Upper lobe of right lung (tissue), 1 donor: ENCODE measurements at regions not wholly inside any gene's neighbourhood (a gene's known extent, or its start where the extent isn't known, plus 50 kb on each side); places are given as distances from the start of the nearest gene placed in this dataset.

Experiments
- ATAC-seq: fragments of 200-7000 bp; cut with Tn5 transposase; one replicate; pipeline ENCODE4 v1.9.1; 2020; ENCODE audit warnings: mild to moderate bottlenecking, moderate library complexity
- DNase-seq: peaks from one replicate; pipeline ENCODE4 v3.0.0-alpha.2; 2020
- H3K27ac ChIP-seq: fragments of 200-600 bp; one replicate; pipeline ENCODE4 v1.8.0; 2022
- H3K27me3 ChIP-seq: fragments of 200-600 bp; one replicate; pipeline ENCODE4 v1.8.0; 2022; ENCODE audit warnings: mild to moderate bottlenecking
- H3K36me3 ChIP-seq: fragments of 200-600 bp; one replicate; pipeline ENCODE4 v1.8.0; 2022
- H3K4me1 ChIP-seq: fragments of 200-600 bp; one replicate; pipeline ENCODE4 v1.8.0; 2022
- H3K4me3 ChIP-seq: fragments of 200-600 bp; one replicate; pipeline ENCODE4 v1.8.0; 2022; ENCODE audit warnings: mild to moderate bottlenecking
- H3K9me3 ChIP-seq: fragments of 200-600 bp; one replicate; pipeline ENCODE4 v1.8.0; 2022
- intact Hi-C: fragments of 100-400 bp; cut with DNase I; formaldehyde crosslinking; loops from one replicate; pipeline ENCODE4 v1.11.0; 2022
- TF ChIP-seq, protein P1 (sequence below): fragments of 200-600 bp; IDR thresholded peaks from one replicate; pipeline ENCODE4 v1.8.0; 2022; ENCODE audit warnings: antibody characterized with exemption
- donor health status: DM: no; HTN: yes; CAD: no; lungs with severe emphysema.

GRCh38 chr2:34112161-34112560 lies 513.1 kb upstream of the FAM98A start:
- no peak for ATAC-seq
- Histone ChIP-seq H3K27me3 (no peaks in the 10 kb centered on the region), H3K9me3 (no peaks in the 10 kb centered on the region), H3K27ac (no peak overlapping the region), H3K4me1 (no peaks in the 10 kb centered on the region), H3K36me3 (no peaks in the 10 kb centered on the region), H3K4me3 (no peak overlapping the region)
- DNase-seq, result no peak
- TF ChIP-seq, protein P1, sequence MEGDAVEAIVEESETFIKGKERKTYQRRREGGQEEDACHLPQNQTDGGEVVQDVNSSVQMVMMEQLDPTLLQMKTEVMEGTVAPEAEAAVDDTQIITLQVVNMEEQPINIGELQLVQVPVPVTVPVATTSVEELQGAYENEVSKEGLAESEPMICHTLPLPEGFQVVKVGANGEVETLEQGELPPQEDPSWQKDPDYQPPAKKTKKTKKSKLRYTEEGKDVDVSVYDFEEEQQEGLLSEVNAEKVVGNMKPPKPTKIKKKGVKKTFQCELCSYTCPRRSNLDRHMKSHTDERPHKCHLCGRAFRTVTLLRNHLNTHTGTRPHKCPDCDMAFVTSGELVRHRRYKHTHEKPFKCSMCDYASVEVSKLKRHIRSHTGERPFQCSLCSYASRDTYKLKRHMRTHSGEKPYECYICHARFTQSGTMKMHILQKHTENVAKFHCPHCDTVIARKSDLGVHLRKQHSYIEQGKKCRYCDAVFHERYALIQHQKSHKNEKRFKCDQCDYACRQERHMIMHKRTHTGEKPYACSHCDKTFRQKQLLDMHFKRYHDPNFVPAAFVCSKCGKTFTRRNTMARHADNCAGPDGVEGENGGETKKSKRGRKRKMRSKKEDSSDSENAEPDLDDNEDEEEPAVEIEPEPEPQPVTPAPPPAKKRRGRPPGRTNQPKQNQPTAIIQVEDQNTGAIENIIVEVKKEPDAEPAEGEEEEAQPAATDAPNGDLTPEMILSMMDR, result no peak
- intact Hi-C loops, result no loop called here

- Histone ChIP-seq H3K4me1 (no peaks in the 10 kb centered on the region), H3K36me3 (no peaks in the 10 kb centered on the region), H3K9me3 (no peaks in the 10 kb centered on the region), H3K27ac (no peak overlapping the region), H3K27me3 (no peaks in the 10 kb centered on the region), H3K4me3 (no peak overlapping the region)
- no peak for DNase-seq
- no peak for ATAC-seq
- intact Hi-C loops, result no loop called here
- TF ChIP-seq, protein P1, result no peak
These were observed 511.3 kb upstream of the FAM98A start for GRCh38 chr2:34110392-34110791.

DNA sequence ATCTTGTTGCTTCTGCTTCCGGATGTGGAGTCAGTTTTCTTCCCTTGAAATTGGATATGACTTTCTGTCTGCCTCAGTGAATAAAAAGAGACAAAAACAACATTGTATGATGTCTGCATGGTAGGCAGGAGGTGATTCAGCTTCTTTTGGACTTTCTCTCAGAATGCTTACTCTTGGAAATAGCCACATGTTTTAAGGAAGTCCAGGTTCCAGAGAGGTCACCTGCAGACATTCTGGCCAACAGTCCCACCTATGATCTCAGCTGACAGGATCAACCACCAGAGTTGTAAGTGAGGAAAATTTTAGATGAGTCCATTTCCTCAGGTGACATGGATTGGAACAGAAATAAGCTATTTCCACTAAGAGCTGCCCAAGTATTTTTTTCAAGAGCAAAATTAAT lies 508.7 kb upstream of the FAM98A start:
- TF ChIP-seq, protein P1, result no peak
- ATAC-seq, result no peak
- intact Hi-C loops, result no loop called here
- Histone ChIP-seq H3K36me3 (no peaks in the 10 kb centered on the region), H3K9me3 (no peaks in the 10 kb centered on the region), H3K27ac (no peak overlapping the region), H3K4me3 (no peak overlapping the region), H3K4me1 (no peaks in the 10 kb centered on the region), H3K27me3 (no peaks in the 10 kb centered on the region)
- no peak for DNase-seq

DNA sequence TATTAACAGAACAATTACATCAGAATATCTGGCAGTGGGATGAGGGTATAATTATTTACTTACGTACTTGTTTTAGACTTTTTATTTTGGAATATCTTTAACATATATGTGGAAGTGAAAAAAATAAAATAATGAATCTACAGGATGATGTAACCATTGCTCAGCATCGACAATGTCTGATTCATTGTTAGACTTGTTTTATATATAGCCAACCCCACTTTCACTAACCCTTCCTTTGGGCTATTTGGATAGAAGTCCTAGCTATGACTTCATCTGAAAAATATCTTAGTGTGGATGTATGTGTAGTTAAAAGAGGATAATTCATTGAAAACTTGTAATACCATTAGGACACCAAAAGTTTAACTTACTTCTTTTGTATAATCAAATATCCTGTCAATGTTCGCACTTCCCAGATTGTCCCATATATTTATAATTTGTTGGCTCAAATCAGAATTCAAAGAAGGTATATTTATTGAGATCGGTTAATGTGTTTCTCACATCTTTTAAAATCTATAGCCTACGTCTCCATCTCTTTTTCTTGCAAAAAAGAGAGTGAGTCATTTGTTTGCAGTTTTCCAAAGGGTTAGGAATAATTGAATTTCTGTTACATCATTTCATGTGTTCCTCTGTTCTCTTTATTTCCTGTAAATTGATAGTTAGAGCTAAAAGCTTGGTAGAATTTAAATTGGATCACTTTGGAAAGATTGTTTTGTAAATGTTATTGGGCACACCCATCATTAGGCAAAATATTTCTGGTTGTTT lies 506.1 kb upstream of the FAM98A start:
- H3K27ac ChIP-seq, result no peak overlapping the region
- H3K4me3 ChIP-seq, result no peak overlapping the region
- no peaks in the 10 kb centered on the region for H3K9me3 ChIP-seq
- TF ChIP-seq, protein P1, result no peak
- H3K4me1 ChIP-seq, result no peaks in the 10 kb centered on the region
- no peaks in the 10 kb centered on the region for H3K36me3 ChIP-seq
- intact Hi-C loops, result no loop called here
- no peaks in the 10 kb centered on the region for H3K27me3 ChIP-seq
- ATAC-seq (no peak), DNase-seq (no peak)

- Histone ChIP-seq H3K4me3 (no peak overlapping the region), H3K27ac (no peak overlapping the region), H3K36me3 (no peaks in the 10 kb centered on the region), H3K4me1 (no peaks in the 10 kb centered on the region), H3K9me3 (no peaks in the 10 kb centered on the region), H3K27me3 (no peaks in the 10 kb centered on the region)
- ATAC-seq (no peak), DNase-seq (no peak)
- intact Hi-C loops, result no loop called here
- TF ChIP-seq, protein P1, result no peak
These were observed 505.5 kb upstream of the FAM98A start for GRCh38 chr2:34104601-34105000.

- TF ChIP-seq, protein P1, result no peak
- Histone ChIP-seq H3K4me3 (no peak overlapping the region), H3K4me1 (no peaks in the 10 kb centered on the region), H3K27ac (no peak overlapping the region), H3K27me3 (no peaks in the 10 kb centered on the region), H3K9me3 (no peaks in the 10 kb centered on the region), H3K36me3 (no peaks in the 10 kb centered on the region)
- no peak for ATAC-seq
- DNase-seq, result no peak
- intact Hi-C loops, result no loop called here
These were observed 504.3 kb upstream of the FAM98A start for GRCh38 chr2:34103437-34103836.
